ENCODE measurements at regions not wholly inside any gene's neighbourhood (a gene's known extent, or its start where the extent isn't known, plus 50 kb on each side); places are given as distances from the start of the nearest gene placed in this dataset.

- Histone ChIP-seq H3K4me1 (ENCODE audit: control insufficient read depth, extremely low read depth, insufficient read depth, low read length) (no peaks in the 10 kb centered on the region), H3K36me3 (ENCODE audit: control insufficient read depth in 2 of 2, extremely low read depth in 1 of 2, insufficient read depth in 2 of 2, low read length in 2 of 2) (no peaks in the 10 kb centered on the region), H3K79me2 (ENCODE audit: control insufficient read depth, insufficient read depth, low read length) (no peaks in the 10 kb centered on the region), H3K27ac (ENCODE audit: control insufficient read depth, insufficient read depth, low read length) (no peak overlapping the region), H3K27me3 (ENCODE audit: control insufficient read depth, extremely low read depth, insufficient read depth, low read length) (peaks cover 5% of the 10 kb centered on the region), H2AFZ (ENCODE audit: control insufficient read depth, low read length) (no peak overlapping the region), H3K9ac (ENCODE audit: control insufficient read depth, extremely low read depth, insufficient read depth, low read length) (no peak overlapping the region), H3K9me3 (ENCODE audit: control insufficient read depth, low read depth, low read length) (no peaks in the 10 kb centered on the region), H3K4me2 (ENCODE audit: control insufficient read depth, extremely low read depth, insufficient read depth, low read depth, low read length) (no peak overlapping the region), H3K4me3 (ENCODE audit: control insufficient read depth in 2 of 3, extremely low read depth in 1 of 3, insufficient read depth in 2 of 3, low read depth in 1 of 3, low read length in 3 of 3) (no peak overlapping the region), H4K20me1 (ENCODE audit: control insufficient read depth, extremely low read depth, insufficient read depth, low read length) (no peaks in the 10 kb centered on the region), H3K9me1 (ENCODE audit: control insufficient read depth, extremely low read depth, insufficient read depth, low read length) (no peaks in the 10 kb centered on the region)
- dilution Hi-C loops (cut with MboI; ENCODE audit: extremely low pct_ligation_motif_present, low sequenced_read_pairs) = no loop called here
- TF ChIP-seq EZH2 (IDR thresholded peaks at IDR 0.05; ENCODE audit: low read length) (no peak), CTCF (optimal IDR thresholded peaks at IDR 0.05 in 1 of 3, IDR thresholded peaks at IDR 0.05 in 1 of 3, conservative IDR thresholded peaks at IDR 0.05 in 1 of 3; ENCODE audit: extremely low read depth in 1 of 3, insufficient read depth in 2 of 3, low read length in 3 of 3) (no peak)
- FAIRE-seq (peak; percentile 9), DNase-seq (ENCODE audit: low read depth, low spot score) (no peak)
Measured at GRCh38 chr5:127186657-127187056, 103.9 kb upstream of the MEGF10 start.

- Histone ChIP-seq H2AFZ (ENCODE audit: control insufficient read depth, low read length) (no peak overlapping the region), H3K4me3 (ENCODE audit: control insufficient read depth in 2 of 3, extremely low read depth in 1 of 3, insufficient read depth in 2 of 3, low read depth in 1 of 3, low read length in 3 of 3) (no peak overlapping the region), H3K79me2 (ENCODE audit: control insufficient read depth, insufficient read depth, low read length) (no peaks in the 10 kb centered on the region), H3K27ac (ENCODE audit: control insufficient read depth, insufficient read depth, low read length) (no peak overlapping the region), H3K9me1 (ENCODE audit: control insufficient read depth, extremely low read depth, insufficient read depth, low read length) (no peaks in the 10 kb centered on the region), H4K20me1 (ENCODE audit: control insufficient read depth, extremely low read depth, insufficient read depth, low read length) (no peaks in the 10 kb centered on the region), H3K9me3 (ENCODE audit: control insufficient read depth, low read depth, low read length) (no peaks in the 10 kb centered on the region), H3K9ac (ENCODE audit: control insufficient read depth, extremely low read depth, insufficient read depth, low read length) (no peak overlapping the region), H3K4me1 (ENCODE audit: control insufficient read depth, extremely low read depth, insufficient read depth, low read length) (no peaks in the 10 kb centered on the region), H3K4me2 (ENCODE audit: control insufficient read depth, extremely low read depth, insufficient read depth, low read depth, low read length) (no peak overlapping the region), H3K36me3 (ENCODE audit: control insufficient read depth in 2 of 2, extremely low read depth in 1 of 2, insufficient read depth in 2 of 2, low read length in 2 of 2) (no peaks in the 10 kb centered on the region), H3K27me3 (ENCODE audit: control insufficient read depth, extremely low read depth, insufficient read depth, low read length) (peaks cover 5% of the 10 kb centered on the region)
- TF ChIP-seq CTCF (optimal IDR thresholded peaks at IDR 0.05 in 1 of 3, IDR thresholded peaks at IDR 0.05 in 1 of 3, conservative IDR thresholded peaks at IDR 0.05 in 1 of 3; ENCODE audit: extremely low read depth in 1 of 3, insufficient read depth in 2 of 3, low read length in 3 of 3) = no peak
- TF ChIP-seq EZH2 (IDR thresholded peaks at IDR 0.05; ENCODE audit: low read length) = no peak
- FAIRE-seq = no peak
- dilution Hi-C loops (cut with MboI; ENCODE audit: extremely low pct_ligation_motif_present, low sequenced_read_pairs) = no loop called here
- no peak for DNase-seq (ENCODE audit: low read depth, low spot score)
Measured at GRCh38 chr5:127187706-127188105, 102.9 kb upstream of the MEGF10 start.

Measured in keratinocyte (primary cell).